ENCODE measurements at regions not wholly inside any gene's neighbourhood (a gene's known extent, or its start where the extent isn't known, plus 50 kb on each side); places are given as distances from the start of the nearest gene placed in this dataset.

DNA sequence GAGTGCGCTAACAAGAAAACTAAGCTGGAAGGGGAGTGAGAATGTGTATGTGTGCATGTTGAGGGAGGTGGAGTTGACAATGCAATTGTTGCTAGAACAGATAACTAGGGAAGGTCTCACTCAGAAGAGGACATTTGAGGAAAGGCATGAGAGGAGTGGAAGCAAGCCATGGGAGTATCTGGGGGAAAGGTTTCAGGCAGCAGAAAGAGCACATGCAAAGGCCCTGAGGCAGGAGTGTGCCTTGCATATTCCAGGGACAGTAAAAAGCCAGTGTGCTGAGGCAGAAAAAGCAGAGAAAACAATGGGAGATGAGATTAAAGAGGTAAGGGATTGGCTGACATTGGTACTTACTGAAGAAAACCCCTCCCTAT is 149.6 kb upstream of the ADO start:
- CTCF ChIA-PET = interaction anchor here (0.5 to 1.5 kb wide), 2 partner anchors 161 to 187 kb away, joined by 3 read pairs; partner anchors contain the start of gene EGR2
- H3K27me3 Mint-ChIP-seq (ENCODE audit: unreplicated experiment) = no peaks in the 10 kb centered on the region
- TF ChIP-seq, protein P1, sequence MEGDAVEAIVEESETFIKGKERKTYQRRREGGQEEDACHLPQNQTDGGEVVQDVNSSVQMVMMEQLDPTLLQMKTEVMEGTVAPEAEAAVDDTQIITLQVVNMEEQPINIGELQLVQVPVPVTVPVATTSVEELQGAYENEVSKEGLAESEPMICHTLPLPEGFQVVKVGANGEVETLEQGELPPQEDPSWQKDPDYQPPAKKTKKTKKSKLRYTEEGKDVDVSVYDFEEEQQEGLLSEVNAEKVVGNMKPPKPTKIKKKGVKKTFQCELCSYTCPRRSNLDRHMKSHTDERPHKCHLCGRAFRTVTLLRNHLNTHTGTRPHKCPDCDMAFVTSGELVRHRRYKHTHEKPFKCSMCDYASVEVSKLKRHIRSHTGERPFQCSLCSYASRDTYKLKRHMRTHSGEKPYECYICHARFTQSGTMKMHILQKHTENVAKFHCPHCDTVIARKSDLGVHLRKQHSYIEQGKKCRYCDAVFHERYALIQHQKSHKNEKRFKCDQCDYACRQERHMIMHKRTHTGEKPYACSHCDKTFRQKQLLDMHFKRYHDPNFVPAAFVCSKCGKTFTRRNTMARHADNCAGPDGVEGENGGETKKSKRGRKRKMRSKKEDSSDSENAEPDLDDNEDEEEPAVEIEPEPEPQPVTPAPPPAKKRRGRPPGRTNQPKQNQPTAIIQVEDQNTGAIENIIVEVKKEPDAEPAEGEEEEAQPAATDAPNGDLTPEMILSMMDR (IDR thresholded peaks at IDR 0.05; ENCODE audit: unreplicated experiment) = no peak
- H3K9me3 Mint-ChIP-seq (ENCODE audit: low read depth, unreplicated experiment) = no peaks in the 10 kb centered on the region
- no peaks in the 10 kb centered on the region for H3K4me1 Mint-ChIP-seq (ENCODE audit: low read depth, unreplicated experiment)
- no peaks in the 10 kb centered on the region for H3K36me3 Mint-ChIP-seq (ENCODE audit: insufficient read depth, unreplicated experiment)
- H3K27ac Mint-ChIP-seq (ENCODE audit: unreplicated experiment) = no peak overlapping the region
- BruUV-seq (replicated peaks) = no TSS peak
- intact Hi-C loops (cut with micrococcal nuclease; ENCODE audit: unreplicated experiment) = no loop called here
- no peak for DNase-seq
- H3K4me3 Mint-ChIP-seq (ENCODE audit: low read depth, unreplicated experiment) = no peak overlapping the region

DNA sequence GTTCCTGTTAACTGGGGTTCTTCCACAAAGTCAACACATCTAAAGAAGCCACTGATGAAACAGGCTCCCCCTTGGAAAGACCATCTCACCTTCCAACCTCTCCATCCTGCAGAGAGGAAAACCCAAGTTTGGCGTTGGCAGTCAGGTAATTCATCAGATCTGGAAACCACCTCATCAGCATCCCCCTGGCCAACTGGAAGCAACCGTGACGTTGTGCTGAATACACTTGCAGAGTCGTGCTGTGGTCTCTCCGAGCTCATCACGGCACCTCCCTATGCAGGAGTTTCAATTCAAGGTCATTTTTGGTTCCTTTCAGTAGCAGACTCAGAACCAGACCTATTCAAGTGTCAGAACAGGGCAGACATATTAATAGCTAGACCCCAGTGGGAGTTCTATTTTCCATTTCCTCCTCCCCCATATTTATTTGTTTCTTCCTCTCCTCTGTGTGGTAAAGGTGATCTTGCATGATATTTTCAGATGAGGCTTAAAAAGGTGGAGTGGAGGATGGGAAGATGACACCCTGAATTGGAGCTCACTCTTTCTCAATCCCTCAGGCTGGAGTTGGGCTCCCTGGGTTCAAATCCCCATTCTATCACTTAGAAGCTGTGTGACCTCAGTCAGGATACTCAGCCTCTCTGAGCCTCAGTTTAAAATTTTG is 149.1 kb upstream of the ADO start:
- intact Hi-C loops (cut with micrococcal nuclease; ENCODE audit: unreplicated experiment) = no loop called here
- CTCF ChIA-PET = interaction anchor here (0.5 to 1.5 kb wide), 2 partner anchors 161 to 187 kb away, joined by 3 read pairs; partner anchors contain the start of gene EGR2
- Mint-ChIP-seq H3K36me3 (ENCODE audit: insufficient read depth, unreplicated experiment) (no peaks in the 10 kb centered on the region), H3K9me3 (ENCODE audit: low read depth, unreplicated experiment) (no peaks in the 10 kb centered on the region), H3K4me1 (ENCODE audit: low read depth, unreplicated experiment) (no peaks in the 10 kb centered on the region), H3K4me3 (ENCODE audit: low read depth, unreplicated experiment) (no peak overlapping the region), H3K27me3 (ENCODE audit: unreplicated experiment) (no peaks in the 10 kb centered on the region), H3K27ac (ENCODE audit: unreplicated experiment) (no peak overlapping the region)
- no peak for DNase-seq
- no TSS peak for BruUV-seq (replicated peaks)
- TF ChIP-seq, protein P1 (IDR thresholded peaks at IDR 0.05; ENCODE audit: unreplicated experiment) = no peak

DNA sequence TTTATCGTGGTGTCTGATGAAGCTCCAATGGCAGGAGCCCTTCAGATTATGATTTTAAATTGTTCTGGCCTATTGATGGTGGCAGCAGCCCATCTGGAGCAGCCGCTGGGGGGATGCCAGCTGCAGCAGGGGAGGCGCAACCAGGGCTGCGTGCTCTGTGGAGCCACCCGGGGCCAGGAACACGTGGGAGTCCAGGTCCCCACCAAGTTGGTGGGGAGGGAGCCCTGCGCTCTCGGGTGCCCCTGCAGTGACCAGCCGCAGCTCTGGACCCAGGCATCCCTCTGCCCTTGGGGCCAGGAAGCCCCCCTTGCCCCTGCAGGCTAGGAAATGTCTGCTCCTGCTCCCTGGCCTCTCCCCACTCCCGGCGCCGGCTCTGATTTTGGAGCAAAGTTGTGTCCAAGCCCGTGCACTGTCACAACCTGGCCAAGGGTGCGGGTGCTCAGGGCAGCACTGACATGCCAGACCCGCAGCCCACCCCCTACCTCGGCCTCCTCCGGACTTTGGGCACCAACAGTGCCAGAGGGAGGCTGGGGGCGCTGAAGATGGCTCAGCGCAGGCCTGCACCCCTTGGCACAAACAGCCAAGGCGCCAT is 147.2 kb upstream of the ADO start:
- no peak for DNase-seq
- intact Hi-C loops (cut with micrococcal nuclease; ENCODE audit: unreplicated experiment) = no loop called here
- CTCF ChIA-PET = no interaction called here
- Mint-ChIP-seq H3K27me3 (ENCODE audit: unreplicated experiment) (no peaks in the 10 kb centered on the region), H3K4me1 (ENCODE audit: low read depth, unreplicated experiment) (no peaks in the 10 kb centered on the region), H3K9me3 (ENCODE audit: low read depth, unreplicated experiment) (no peaks in the 10 kb centered on the region), H3K27ac (ENCODE audit: unreplicated experiment) (no peak overlapping the region), H3K4me3 (ENCODE audit: low read depth, unreplicated experiment) (no peak overlapping the region), H3K36me3 (ENCODE audit: insufficient read depth, unreplicated experiment) (no peaks in the 10 kb centered on the region)
- no TSS peak for BruUV-seq (replicated peaks)
- TF ChIP-seq, protein P1 (IDR thresholded peaks at IDR 0.05; ENCODE audit: unreplicated experiment) = no peak

DNA sequence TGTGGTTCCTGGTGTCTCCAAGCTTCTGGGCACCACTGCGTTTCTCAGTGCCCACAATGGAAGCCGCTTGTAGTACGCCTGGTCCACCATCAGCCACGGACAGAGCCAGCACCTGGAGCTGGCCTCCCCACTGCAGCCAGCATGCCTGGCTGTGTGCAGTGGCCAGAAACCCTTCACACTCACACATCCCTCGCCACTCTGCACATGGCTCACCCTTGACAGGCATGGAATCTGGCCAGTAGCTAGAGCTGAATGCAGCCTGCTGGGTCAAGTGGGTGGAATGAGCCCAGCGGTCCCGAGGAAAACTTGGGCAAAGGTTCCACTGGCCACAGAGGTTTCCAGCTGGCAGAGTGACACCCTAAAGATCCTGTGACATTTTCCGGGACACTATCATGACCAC is 146.0 kb upstream of the ADO start:
- intact Hi-C loops (cut with micrococcal nuclease; ENCODE audit: unreplicated experiment) = no loop called here
- peaks cover 3% of the 10 kb centered on the region for H3K27me3 Mint-ChIP-seq (ENCODE audit: unreplicated experiment)
- H3K4me3 Mint-ChIP-seq (ENCODE audit: low read depth, unreplicated experiment) = no peak overlapping the region
- no peak for DNase-seq
- TF ChIP-seq, protein P1 (IDR thresholded peaks at IDR 0.05; ENCODE audit: unreplicated experiment) = no peak
- no peaks in the 10 kb centered on the region for H3K4me1 Mint-ChIP-seq (ENCODE audit: low read depth, unreplicated experiment)
- H3K9me3 Mint-ChIP-seq (ENCODE audit: low read depth, unreplicated experiment) = no peaks in the 10 kb centered on the region
- BruUV-seq (replicated peaks) = no TSS peak
- CTCF ChIA-PET = no interaction called here
- no peaks in the 10 kb centered on the region for H3K36me3 Mint-ChIP-seq (ENCODE audit: insufficient read depth, unreplicated experiment)
- no peak overlapping the region for H3K27ac Mint-ChIP-seq (ENCODE audit: unreplicated experiment)

Measured in Calu3 (cell line).